OCI-LY7 (cell line): ENCODE measurements at regions not wholly inside any gene's neighbourhood (a gene's known extent, or its start where the extent isn't known, plus 50 kb on each side); places are given as distances from the start of the nearest gene placed in this dataset.
"Not testable (repeated sequence)": the region's sequence is repeated elsewhere in the genome, so short reads cannot be mapped to it uniquely, and the experiment has no call there.

Experiments
- BruUV-seq: library from RNA; stranded (reverse); fragments of 400-500 nt; replicated peaks from 2 replicates; lab custom pipeline; 2021; lab: Mats Ljungman, UMichigan
- CTCF ChIA-PET: fragments of 300-600 bp; sonication (Branson Sonifier 250); formaldehyde crosslinking; loops from one replicate; lab custom pipeline; 2022; ENCODE audit warnings: antibody characterized with exemption; ENCODE audit not compliant: unreplicated experiment; lab: Charles Lee
- POLR2A ChIA-PET: fragments of 300-600 bp; sonication (Branson Sonifier 250); formaldehyde crosslinking; loops from one replicate; lab custom pipeline; 2022; ENCODE audit warnings: antibody characterized with exemption; lab: Charles Lee
- DNase-seq: peaks from one replicate; pipeline ENCODE4 v3.0.0-alpha.2; 2015; ENCODE audit warnings: low spot score
- H2AFZ ChIP-seq: fragments of 200-600 bp; sonication (generic), shearing (Covaris generic); 2 replicates; pipeline ENCODE4 v1.6.1; 2014; ENCODE audit warnings: mild to moderate bottlenecking, antibody characterized with exemption, low read length, moderate library complexity
- H3K27ac ChIP-seq: fragments of 200-600 bp; sonication (generic); 2 replicates; pipeline ENCODE4 v1.5.1; 2014; ENCODE audit warnings: mixed run types, low read depth, mild to moderate bottlenecking, moderate library complexity, low read length, inconsistent platforms; ENCODE audit not compliant: poor library complexity, severe bottlenecking
- H3K36me3 ChIP-seq: fragments of 200-600 bp; sonication (generic); 2 replicates; pipeline ENCODE4 v1.6.1; 2014; ENCODE audit warnings: mild to moderate bottlenecking, antibody characterized with exemption, low read length, moderate library complexity, mixed read lengths; ENCODE audit not compliant: insufficient read depth
- H3K4me1 ChIP-seq: fragments of 200-600 bp; sonication (generic); 2 replicates; pipeline ENCODE4 v1.5.1; 2014; ENCODE audit warnings: mild to moderate bottlenecking, low read length; ENCODE audit not compliant: insufficient read depth, poor library complexity, severe bottlenecking
- H3K4me2 ChIP-seq: fragments of 200-600 bp; sonication (generic); 2 replicates; pipeline ENCODE4 v1.6.1; 2014; ENCODE audit warnings: mild to moderate bottlenecking, low read length
- H3K4me3 ChIP-seq: fragments of 200-600 bp; sonication (generic); 2 replicates; pipeline ENCODE4 v1.5.1; 2014; ENCODE audit warnings: mild to moderate bottlenecking, low read depth, low read length; ENCODE audit not compliant: poor library complexity, severe bottlenecking
- H3K79me2 ChIP-seq: fragments of 200-600 bp; sonication (generic); 2 replicates; pipeline ENCODE4 v1.6.1; 2016; ENCODE audit warnings: low read depth, mild to moderate bottlenecking, low read length, moderate library complexity, mixed read lengths; ENCODE audit not compliant: insufficient read depth
- H3K9me2 ChIP-seq: fragments of 200-600 bp; sonication (generic); 2 replicates; pipeline ENCODE4 v1.6.1; 2016; ENCODE audit warnings: mild to moderate bottlenecking, low read length, mixed read lengths; ENCODE audit not compliant: insufficient read depth
- H3K9me3 ChIP-seq: fragments of 200-600 bp; sonication (generic); 2 replicates; pipeline ENCODE4 v1.6.1; 2014; ENCODE audit warnings: mild to moderate bottlenecking, mixed run types, low read length, mixed read lengths
- H4K20me1 ChIP-seq: fragments of 200-600 bp; sonication (generic); 2 replicates; pipeline ENCODE4 v1.6.1; 2014; ENCODE audit warnings: mild to moderate bottlenecking, antibody characterized with exemption, low read length, moderate library complexity, mixed read lengths; ENCODE audit not compliant: insufficient read depth
- CTCF ChIP-seq: fragments of 200-600 bp; sonication (generic); conservative IDR thresholded peaks from 2 replicates; pipeline ENCODE4 v1.5.1; 2014; ENCODE audit warnings: mild to moderate bottlenecking, antibody characterized with exemption, low read length, moderate library complexity, mixed read lengths
- EZH2phosphoT487 ChIP-seq: fragments of 200-600 bp; sonication (generic); IDR thresholded peaks from 2 replicates; pipeline ENCODE4 v1.6.1; 2018; ENCODE audit warnings: low read depth, borderline replicate concordance, mild to moderate bottlenecking, mixed run types, antibody characterized with exemption, low read length, moderate library complexity, mixed read lengths
- intact Hi-C: fragments of 100-400 bp; cut with micrococcal nuclease; formaldehyde crosslinking; loops from one replicate; pipeline ENCODE4 v1.10.0; 2022; ENCODE audit not compliant: unreplicated experiment

GRCh38 chr10:27356738-27357137, 116.1 kb upstream of the ACBD5 start:
- Histone ChIP-seq H4K20me1 (no peaks in the 10 kb centered on the region), H3K36me3 (no peaks in the 10 kb centered on the region), H3K27ac (no peak overlapping the region), H3K79me2 (no peaks in the 10 kb centered on the region), H3K4me1 (no peaks in the 10 kb centered on the region), H3K4me2 (no peak overlapping the region), H2AFZ (no peak overlapping the region), H3K9me3 (no peaks in the 10 kb centered on the region), H3K4me3 (no peak overlapping the region), H3K9me2 (no peaks in the 10 kb centered on the region)
- TF ChIP-seq CTCF: no peak
- no TSS peak for BruUV-seq
- intact Hi-C loops: no loop called here
- ChIA-PET CTCF (no interaction called here), POLR2A (interaction anchor here (0.6 kb wide), 1 partner anchor 9 kb away, joined by 3 read pairs; no protein-coding TSS in a partner anchor)
- no peak for DNase-seq

GRCh38 chr10:27355918-27356573, 115.4 kb upstream of the ACBD5 start:
- H3K36me3 ChIP-seq: no peaks in the 10 kb centered on the region
- H3K27ac ChIP-seq: no peak overlapping the region
- TF ChIP-seq CTCF (no peak), EZH2phosphoT487 (no peak)
- H2AFZ ChIP-seq: no peak overlapping the region
- no peaks in the 10 kb centered on the region for H3K4me1 ChIP-seq
- H3K4me3 ChIP-seq: no peak overlapping the region
- H3K79me2 ChIP-seq: no peaks in the 10 kb centered on the region
- H3K9me3 ChIP-seq: no peaks in the 10 kb centered on the region
- CTCF ChIA-PET: interaction anchor here (0.6 kb wide), 1 partner anchor 398 kb away, joined by 3 read pairs; no protein-coding TSS in a partner anchor
- no peaks in the 10 kb centered on the region for H3K9me2 ChIP-seq
- DNase-seq: no peak
- POLR2A ChIA-PET: no interaction called here
- H3K4me2 ChIP-seq: no peak overlapping the region
- no peaks in the 10 kb centered on the region for H4K20me1 ChIP-seq
- intact Hi-C loops: no loop called here
- no TSS peak for BruUV-seq

GRCh38 chr10:27354643-27355270, 114.2 kb upstream of the ACBD5 start:
- peak; percentile 59 for DNase-seq

GRCh38 chr10:27354100-27354499, 113.5 kb upstream of the ACBD5 start:
- H3K4me1 ChIP-seq, H3K36me3 ChIP-seq, CTCF ChIA-PET, H3K4me3 ChIP-seq, BruUV-seq, H4K20me1 ChIP-seq, H3K9me2 ChIP-seq, H3K9me3 ChIP-seq, DNase-seq, intact Hi-C loops, H3K27ac ChIP-seq, H3K79me2 ChIP-seq: not testable (repeated sequence)
- POLR2A ChIA-PET: interaction anchor here (0.6 kb wide), 1 partner anchor 240 kb away, joined by 4 read pairs; no protein-coding TSS in a partner anchor
- peak overlapping the region; percentile 58; the same call in 1 of the 2 replicates for H3K4me2 ChIP-seq
- peak overlapping the region; percentile 86; the same call in 1 of the 2 replicates for H2AFZ ChIP-seq

More at GRCh38 chr10:27354643-27355270, 114.2 kb upstream of the ACBD5 start:
- H3K9me3 ChIP-seq, H3K4me3 ChIP-seq, H3K9me2 ChIP-seq, H4K20me1 ChIP-seq, H3K79me2 ChIP-seq, BruUV-seq, POLR2A ChIA-PET, intact Hi-C loops, CTCF ChIA-PET, H3K36me3 ChIP-seq, H3K4me1 ChIP-seq: not testable (repeated sequence)
- Histone ChIP-seq H3K4me2 (peak overlapping the region; percentile 58), H2AFZ (peak overlapping the region; percentile 86), H3K27ac (peak overlapping the region; percentile 45)
